H9 (cell line): ENCODE measurements at regions not wholly inside any gene's neighbourhood (a gene's known extent, or its start where the extent isn't known, plus 50 kb on each side); places are given as distances from the start of the nearest gene placed in this dataset.

ENCODE experiments used
- DNase-seq: peaks from one replicate; pipeline ENCODE4 v3.0.0-alpha.2; 2017
- H2AFZ ChIP-seq: one replicate; pipeline ENCODE4 v1.6.1; 2013; ENCODE audit warnings: mild to moderate bottlenecking, low read length, control low read depth, moderate library complexity
- H2AK5ac ChIP-seq: 2 replicates; pipeline ENCODE4 v1.6.1; 2013; ENCODE audit warnings: low read length, control low read depth, mixed read lengths; ENCODE audit not compliant: insufficient read length
- H2BK120ac ChIP-seq: one replicate; pipeline ENCODE4 v1.6.1; 2013; ENCODE audit warnings: low read depth, mild to moderate bottlenecking, low read length, control low read depth, inconsistent platforms; ENCODE audit not compliant: poor library complexity, severe bottlenecking
- H2BK12ac ChIP-seq: 2 replicates; pipeline ENCODE4 v1.6.1; 2013; ENCODE audit warnings: low read length, control low read depth, mixed read lengths, low read depth; ENCODE audit not compliant: insufficient read length
- H2BK15ac ChIP-seq: 2 replicates; pipeline ENCODE4 v1.6.1; 2013; ENCODE audit warnings: low read depth, low read length, control low read depth
- H2BK20ac ChIP-seq: one replicate; pipeline ENCODE4 v1.6.1; 2013; ENCODE audit warnings: low read depth, mild to moderate bottlenecking, low read length, control low read depth, inconsistent platforms; ENCODE audit not compliant: poor library complexity, severe bottlenecking
- H2BK5ac ChIP-seq: 2 replicates; pipeline ENCODE4 v1.6.1; 2013; ENCODE audit warnings: low read length, control low read depth, mixed read lengths; ENCODE audit not compliant: insufficient read length
- H3K14ac ChIP-seq: 2 replicates; pipeline ENCODE4 v1.6.1; 2013; ENCODE audit warnings: low read length, control low read depth; ENCODE audit not compliant: insufficient read depth
- H3K18ac ChIP-seq: 2 replicates; pipeline ENCODE4 v1.6.1; 2013; ENCODE audit warnings: low read depth, mild to moderate bottlenecking, mixed read lengths, low read length, control low read depth; ENCODE audit not compliant: insufficient read length
- H3K23ac ChIP-seq: 2 replicates; pipeline ENCODE4 v1.6.1; 2013; ENCODE audit warnings: low read length, control low read depth, mixed read lengths, low read depth; ENCODE audit not compliant: insufficient read length
- H3K23me2 ChIP-seq: 2 replicates; pipeline ENCODE4 v1.6.1; 2013; ENCODE audit warnings: low read depth, mild to moderate bottlenecking, mixed read lengths, low read length, control low read depth; ENCODE audit not compliant: insufficient read length, poor library complexity, severe bottlenecking
- H3K27ac ChIP-seq: 2 replicates; pipeline ENCODE4 v1.5.1; 2013; ENCODE audit warnings: low read length, control low read depth, mixed read lengths, low read depth; ENCODE audit not compliant: insufficient read length
- H3K27me3 ChIP-seq: 2 replicates; pipeline ENCODE4 v1.6.1; 2013; ENCODE audit warnings: low read length, control low read depth, inconsistent platforms; ENCODE audit not compliant: insufficient read depth
- H3K4ac ChIP-seq: 2 replicates; pipeline ENCODE4 v1.6.1; 2013; ENCODE audit warnings: low read depth, mild to moderate bottlenecking, control low read depth, inconsistent platforms, low read length, moderate library complexity
- H3K4me1 ChIP-seq: 2 replicates; pipeline ENCODE4 v1.6.1; 2013; ENCODE audit warnings: low read length, control low read depth, inconsistent platforms; ENCODE audit not compliant: insufficient read depth
- H3K4me2 ChIP-seq: 2 replicates; pipeline ENCODE4 v1.6.1; 2013; ENCODE audit warnings: low read length, control low read depth, mixed read lengths; ENCODE audit not compliant: insufficient read length, insufficient read depth
- H3K56ac ChIP-seq: 2 replicates; pipeline ENCODE4 v1.6.1; 2013; ENCODE audit warnings: low read depth, mild to moderate bottlenecking, mixed read lengths, low read length, control low read depth; ENCODE audit not compliant: insufficient read length
- H3K79me1 ChIP-seq: 2 replicates; pipeline ENCODE4 v1.6.1; 2013; ENCODE audit warnings: low read depth, mild to moderate bottlenecking, moderate library complexity, low read length, control low read depth, inconsistent platforms; ENCODE audit not compliant: insufficient read depth, poor library complexity, severe bottlenecking
- H3K79me2 ChIP-seq: 2 replicates; pipeline ENCODE4 v1.6.1; 2013; ENCODE audit warnings: low read length, control low read depth, inconsistent platforms; ENCODE audit not compliant: insufficient read depth
- H3K9ac ChIP-seq: 2 replicates; pipeline ENCODE4 v1.6.1; 2013; ENCODE audit warnings: low read length, control low read depth, mixed read lengths; ENCODE audit not compliant: insufficient read length; ENCODE audit errors: extremely low read depth
- H3K9me3 ChIP-seq: one replicate; pipeline ENCODE4 v1.6.1; 2013; ENCODE audit warnings: low read depth, low read length, inconsistent platforms; ENCODE audit not compliant: control insufficient read depth
- H3T11ph ChIP-seq: one replicate; pipeline ENCODE4 v1.6.1; 2013; ENCODE audit warnings: mild to moderate bottlenecking, low read length, control low read depth, inconsistent platforms
- H4K20me1 ChIP-seq: one replicate; pipeline ENCODE4 v1.6.1; 2013; ENCODE audit not compliant: control insufficient read depth, insufficient read length, insufficient read depth
- H4K5ac ChIP-seq: 2 replicates; pipeline ENCODE4 v1.6.1; 2013; ENCODE audit warnings: low read depth, mild to moderate bottlenecking, mixed read lengths, low read length, control low read depth; ENCODE audit not compliant: insufficient read length
- H4K8ac ChIP-seq: replicated peaks from 2 replicates; pipeline ENCODE4 v1.6.1; 2013; ENCODE audit warnings: low read length, control low read depth, mixed read lengths, low read depth; ENCODE audit not compliant: insufficient read length
- H4K91ac ChIP-seq: 2 replicates; pipeline ENCODE4 v1.6.1; 2013; ENCODE audit warnings: low read depth, mild to moderate bottlenecking, moderate library complexity, mixed read lengths, low read length, control low read depth; ENCODE audit not compliant: insufficient read length
- H3K27ac Mint-ChIP-seq, 3 experiments: 2 replicates in 2 of 3; 3 replicates in 1 of 3; pipeline ENCODE4 v1.8.0; 2020 to 2021; ENCODE audit warnings: mixed read lengths in 3 of 3, mild to moderate bottlenecking in 1 of 3, moderate library complexity in 1 of 3
- H3K27me3 Mint-ChIP-seq: 2 replicates; pipeline ENCODE4 v1.8.0; 2021; ENCODE audit warnings: low read depth, mild to moderate bottlenecking, moderate library complexity, mixed read lengths
- H3K36me3 Mint-ChIP-seq, 3 experiments: 2 replicates in 2 of 3; 3 replicates in 1 of 3; pipeline ENCODE4 v1.8.0; 2020 to 2021; ENCODE audit warnings: low read depth in 3 of 3, mixed read lengths in 3 of 3; ENCODE audit not compliant: insufficient read depth in 1 of 3
- H3K4me1 Mint-ChIP-seq, 2 experiments: 2 replicates each; pipeline ENCODE4 v1.8.0; 2020; ENCODE audit warnings: mixed read lengths in 2 of 2
- H3K4me3 Mint-ChIP-seq, 2 experiments: 2 replicates in 1 of 2; 3 replicates in 1 of 2; pipeline ENCODE4 v1.8.0; 2020 to 2021; ENCODE audit warnings: mild to moderate bottlenecking in 2 of 2, mixed read lengths in 2 of 2, moderate library complexity in 1 of 2
- H3K9me3 Mint-ChIP-seq, 2 experiments: 2 replicates in 1 of 2; 3 replicates in 1 of 2; pipeline ENCODE4 v1.8.0; 2020; ENCODE audit warnings: mild to moderate bottlenecking in 2 of 2, mixed read lengths in 2 of 2, moderate library complexity in 1 of 2
- CTCF ChIP-seq: fragments of 200-600 bp; sonication (generic); conservative IDR thresholded peaks from 3 replicates; pipeline ENCODE4 v1.8.0; 2021; ENCODE audit warnings: antibody characterized with exemption, mild to moderate bottlenecking
- WGBS: extraction: QIAGEN DNeasy Blood & Tissue Kit; methylation state at CpG from one replicate; pipeline ENCODE4 v1.1.7; 2013; ENCODE audit warnings: missing lambda C conversion rate, low lambda C conversion rate, mixed read lengths; ENCODE audit not compliant: insufficient read length; ENCODE audit errors: extremely low coverage; 5-methylcytosine and 5-hydroxymethylcytosine counted together

- Mint-ChIP-seq H3K4me1 (no peaks in the 10 kb centered on the region), H3K27ac (no peak overlapping the region)
- no CpG with 5 or more reads among the region's 1 CpG for WGBS
Measured at GRCh38 chr4:179051206-179051605, 1609.0 kb upstream of the AGA start.

More at GRCh38 chr4:179051206-179051605, 1609.0 kb upstream of the AGA start:
- Histone ChIP-seq H4K20me1 (no peaks in the 10 kb centered on the region), H2BK15ac (no peak overlapping the region), H3K23ac (no peak overlapping the region), H3K14ac (no peak overlapping the region), H4K91ac (no peak overlapping the region), H2AFZ (no peak overlapping the region), H2BK120ac (no peak overlapping the region), H3K4me2 (no peak overlapping the region), H3T11ph (no peak overlapping the region), H2BK12ac (no peak overlapping the region), H3K27me3 (no peaks in the 10 kb centered on the region), H3K9me3 (no peaks in the 10 kb centered on the region), H2BK20ac (no peak overlapping the region), H3K79me2 (no peaks in the 10 kb centered on the region), H2BK5ac (no peak overlapping the region), H3K27ac (no peak overlapping the region), H4K5ac (no peak overlapping the region), H3K79me1 (no peaks in the 10 kb centered on the region), H4K8ac (no peak overlapping the region), H3K4ac (no peak overlapping the region), H3K18ac (no peak overlapping the region), H3K4me1 (no peaks in the 10 kb centered on the region), H3K23me2 (no peaks in the 10 kb centered on the region), H3K56ac (no peak overlapping the region), H3K9ac (no peak overlapping the region), H2AK5ac (no peak overlapping the region)
- H3K9me3 Mint-ChIP-seq = no peaks in the 10 kb centered on the region; a peak in 1 of 5 replicates
- no peak for DNase-seq
- no peaks in the 10 kb centered on the region for H3K27me3 Mint-ChIP-seq
- H3K4me3 Mint-ChIP-seq = no peak overlapping the region
- no peak for TF ChIP-seq CTCF
- H3K36me3 Mint-ChIP-seq = peaks cover 0 to 5% (median 0%) of the 10 kb centered on the region in 3 experiments; a peak in 1 of 7 replicates
